ENCODE measurements at regions not wholly inside any gene's neighbourhood (a gene's known extent, or its start where the extent isn't known, plus 50 kb on each side); places are given as distances from the start of the nearest gene placed in this dataset.

- DNase-seq = no peak
These were observed 86.7 kb upstream of the SPATA31C2 start for GRCh38 chr9:88224938-88225337.

DNA sequence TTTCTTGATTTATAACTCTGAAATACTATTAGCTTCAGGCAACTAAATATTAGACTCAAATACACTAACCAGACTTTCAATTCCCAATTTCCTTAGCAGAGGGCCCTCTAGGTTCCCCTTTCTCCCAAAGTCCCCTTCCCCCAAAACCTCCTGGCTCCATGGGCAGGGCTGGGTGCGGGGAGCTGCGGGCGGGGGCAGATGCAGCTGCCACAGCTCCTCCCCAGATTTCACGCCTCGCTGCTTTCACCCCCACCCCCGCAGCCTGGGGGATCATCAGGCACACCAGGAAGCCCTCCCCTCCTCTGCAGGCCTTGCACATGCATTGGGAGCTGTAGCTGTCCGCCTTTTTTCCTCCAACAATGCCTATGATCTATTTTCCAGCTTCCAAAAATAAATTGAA is 82.8 kb upstream of the SPATA31C2 start:
- DNase-seq = no peak

GRCh38 chr9:88220652-88221051 is 82.4 kb upstream of the SPATA31C2 start:
- DNase-seq = no peak

GRCh38 chr9:88219601-88220000 is 81.3 kb upstream of the SPATA31C2 start:
- no peak for DNase-seq

GRCh38 chr9:88218726-88219125 is 80.5 kb upstream of the SPATA31C2 start:
- no peak for DNase-seq

DNA sequence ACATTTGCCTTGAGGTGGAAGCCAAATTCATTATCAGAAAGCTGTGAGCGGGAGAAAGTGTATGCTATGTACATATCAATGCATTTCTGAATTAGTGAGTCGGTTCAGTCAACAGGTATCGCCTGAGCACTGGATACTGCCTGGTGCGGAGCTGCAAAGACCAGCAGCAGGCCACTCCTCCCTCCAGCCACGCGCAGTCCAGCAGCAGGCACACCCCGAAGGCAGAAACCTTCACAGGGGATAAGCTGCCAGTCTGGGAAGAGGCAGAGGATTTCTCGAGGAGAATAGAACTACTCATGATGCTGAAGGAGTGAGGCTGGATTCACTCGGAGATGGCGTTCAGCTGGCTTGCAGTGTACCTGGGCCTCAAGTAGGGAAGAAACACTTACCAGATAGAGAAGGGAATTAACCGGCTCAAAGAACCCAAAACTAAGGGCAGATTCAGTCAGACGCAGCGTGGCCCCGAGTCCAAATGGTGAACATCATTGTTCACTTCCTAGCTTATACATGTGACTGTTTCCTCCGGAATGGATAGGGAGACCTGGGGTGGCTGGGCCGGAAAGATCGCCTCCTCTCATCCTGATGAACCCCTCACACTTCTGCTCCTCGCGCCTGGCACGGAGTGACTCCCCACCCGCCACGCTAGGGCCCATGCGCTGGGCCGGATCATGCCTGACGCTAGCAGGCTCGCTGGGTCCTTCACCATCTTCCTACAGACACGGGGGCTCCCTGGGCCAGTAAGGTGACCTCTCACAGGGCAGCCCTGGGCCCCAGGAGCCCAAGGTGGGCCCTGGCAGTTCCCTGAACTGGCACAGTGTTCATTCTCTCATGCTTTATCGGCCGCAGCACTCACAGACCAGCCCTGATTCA is 78.1 kb upstream of the SPATA31C2 start:
- DNase-seq = no peak

GRCh38 chr9:88215196-88216125 is 77.2 kb upstream of the SPATA31C2 start:
- DNase-seq = no peak

- no peak for DNase-seq
These were observed 64.0 kb upstream of the SPATA31C2 start for GRCh38 chr9:88202321-88202720.

DNA sequence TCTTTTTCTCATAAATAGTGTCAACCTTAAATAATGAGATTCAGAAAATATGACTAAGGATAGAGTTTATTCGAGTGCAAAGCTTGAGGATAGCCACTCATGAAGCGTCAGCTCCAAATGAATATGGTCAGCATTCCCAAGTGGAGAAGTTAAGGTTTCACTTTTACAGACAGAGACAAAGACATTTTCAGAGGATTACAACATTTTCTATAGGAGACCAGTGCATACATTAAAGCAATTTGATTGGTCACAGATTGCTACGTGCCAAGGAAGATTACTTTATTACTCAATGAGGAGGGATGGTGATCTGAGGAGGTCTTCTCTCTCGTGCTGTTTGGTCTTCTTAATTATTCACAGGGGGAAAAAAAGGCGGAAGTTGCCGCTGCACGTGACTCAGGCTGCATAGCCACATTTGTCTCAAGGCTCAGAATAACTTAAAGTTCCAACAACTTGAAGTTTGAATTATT is 60.1 kb upstream of the SPATA31C2 start:
- no peak for DNase-seq

DNA sequence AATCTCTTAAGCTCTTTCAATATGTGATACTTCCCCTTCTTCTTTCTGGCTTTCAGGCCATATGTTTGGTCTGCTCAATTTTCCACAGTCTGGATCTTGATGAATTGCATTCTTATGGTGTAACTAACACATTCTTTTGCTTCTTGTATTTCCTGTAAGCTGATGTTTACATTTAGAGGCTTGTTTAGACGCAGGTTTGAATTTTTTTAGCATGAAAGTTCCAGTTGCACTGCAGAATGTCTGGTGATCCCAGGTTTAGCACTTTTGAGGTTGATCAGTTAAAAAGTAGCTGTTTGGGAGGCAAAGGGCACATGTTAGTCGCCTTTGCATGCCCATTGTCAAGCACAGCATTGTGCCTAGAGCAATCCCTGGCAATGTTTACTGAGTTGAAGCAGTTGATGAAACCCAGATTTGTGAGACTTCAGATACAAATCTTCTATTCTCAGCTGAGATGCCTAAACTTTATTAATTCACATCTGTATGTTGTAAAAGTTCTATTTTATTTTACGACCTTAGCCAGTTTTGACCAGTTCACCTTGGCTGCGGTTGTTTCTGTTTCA is 59.6 kb upstream of the SPATA31C2 start:
- no peak for DNase-seq

GRCh38 chr9:88197016-88197415 is 58.7 kb upstream of the SPATA31C2 start:
- DNase-seq = no peak

DNA sequence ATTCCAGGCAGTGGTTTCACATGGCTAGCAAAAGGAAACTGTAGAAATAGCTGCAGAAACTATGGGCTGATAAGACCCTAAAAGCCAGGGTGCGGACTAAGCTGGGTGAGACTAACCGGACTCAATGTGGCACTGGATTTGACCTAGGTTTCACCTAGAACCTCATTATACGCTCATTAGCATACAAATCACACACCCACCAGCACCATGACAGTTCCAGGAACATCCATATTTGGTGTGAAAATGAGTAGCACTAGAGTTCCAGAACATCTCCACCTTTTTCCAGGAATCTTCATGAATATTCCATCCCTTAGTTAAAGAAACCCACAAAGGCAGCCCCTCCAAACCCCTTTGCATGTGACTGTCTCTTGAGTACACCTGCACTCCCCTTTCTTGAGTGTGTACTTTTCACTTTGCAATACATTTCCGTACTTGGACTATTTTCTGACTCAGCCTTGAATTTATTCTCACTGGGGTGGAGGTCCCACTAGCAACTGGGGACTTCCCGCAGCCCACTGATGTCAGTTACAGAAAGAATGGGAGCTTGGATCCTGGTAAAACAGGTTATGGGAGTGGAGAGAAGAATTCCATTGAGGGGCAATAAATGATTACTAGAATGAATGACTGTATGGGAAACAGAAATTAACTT is 58.0 kb upstream of the SPATA31C2 start:
- DNase-seq = no peak

DNA sequence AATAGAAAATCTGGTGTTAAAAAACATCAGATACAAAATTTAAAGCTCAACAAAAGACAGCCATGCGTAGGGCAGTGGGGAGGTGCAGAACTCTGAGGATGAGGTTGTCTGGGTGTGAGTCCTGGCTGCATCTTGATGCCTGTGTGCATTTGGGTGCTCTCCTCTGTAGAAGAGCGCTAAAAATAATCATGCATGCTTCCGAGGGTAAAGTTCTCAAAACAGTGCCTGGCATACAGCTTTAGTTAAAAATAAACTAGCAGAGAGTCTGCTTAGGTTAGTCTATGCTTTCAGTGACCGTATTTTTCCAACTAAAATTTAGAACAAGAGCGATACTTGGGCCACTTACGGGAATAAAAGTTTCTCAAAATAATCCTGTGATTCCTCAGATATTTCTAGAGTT is 55.5 kb upstream of the SPATA31C2 start:
- no peak for DNase-seq

DNA sequence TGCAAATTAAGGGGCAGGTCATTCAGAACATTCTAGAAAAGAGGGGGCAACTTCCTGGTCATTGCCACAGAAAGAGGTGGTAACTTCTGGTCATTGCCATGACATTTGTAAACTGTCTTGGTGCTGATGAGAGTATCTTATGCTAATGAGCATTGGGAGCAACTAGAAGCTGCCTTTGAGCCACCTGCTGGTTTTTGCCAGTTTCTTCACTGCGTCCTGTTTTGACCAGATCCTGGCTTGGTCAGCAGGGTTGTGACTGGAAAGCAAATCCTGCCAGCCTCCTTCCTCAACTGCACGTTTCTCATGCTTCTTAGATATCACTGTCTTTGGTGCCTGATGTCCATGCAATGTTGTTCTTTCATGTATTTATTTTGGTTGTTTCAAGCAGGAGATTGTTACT is 53.2 kb upstream of the SPATA31C2 start:
- DNase-seq = no peak

- DNase-seq = no peak
These were observed 51.1 kb upstream of the SPATA31C2 start for GRCh38 chr9:88189371-88189770.

All from hematopoietic multipotent progenitor cell treated with erythropoietin and hydrocortisone succinate and interleukin-3 and kit ligand, for 8 days (in vitro differentiated cells).